Mucosa of rectum (tissue), 2 donors: ENCODE measurements at regions not wholly inside any gene's neighbourhood (a gene's known extent, or its start where the extent isn't known, plus 50 kb on each side); places are given as distances from the start of the nearest gene placed in this dataset.
A peak's percentile ranks its signal among the peaks of the same experiment; 100 is the strongest.

Experiments used
- H3K27ac ChIP-seq, 2 donors: one replicate each; pipeline ENCODE4 v1.7.0; 2013; ENCODE audit warnings: inconsistent platforms in 2 of 2, low read depth in 2 of 2, low read length in 2 of 2
- H3K27me3 ChIP-seq, 2 donors: one replicate each; pipeline ENCODE4 v1.7.0; 2013; ENCODE audit warnings: low read length in 2 of 2; ENCODE audit not compliant: control insufficient read depth in 2 of 2, insufficient read depth in 2 of 2
- H3K36me3 ChIP-seq, 2 donors: one replicate each; pipeline ENCODE4 v1.7.0; 2013; ENCODE audit warnings: low read length in 2 of 2; ENCODE audit not compliant: control insufficient read depth in 2 of 2, insufficient read depth in 2 of 2
- H3K4me1 ChIP-seq, 2 donors: one replicate each; pipeline ENCODE4 v1.7.0; 2013; ENCODE audit warnings: low read length in 2 of 2, mild to moderate bottlenecking in 1 of 2; ENCODE audit not compliant: control insufficient read depth in 2 of 2, insufficient read depth in 2 of 2
- H3K4me3 ChIP-seq, 2 donors: one replicate each; pipeline ENCODE4 v1.7.0; 2013; ENCODE audit warnings: low read length in 2 of 2
- H3K9ac ChIP-seq, 2 donors: one replicate each; pipeline ENCODE4 v1.7.0; 2013; ENCODE audit warnings: low read length in 2 of 2, low read depth in 1 of 2, mild to moderate bottlenecking in 1 of 2
- H3K9me3 ChIP-seq, 2 donors: one replicate each; pipeline ENCODE4 v1.7.0; 2013; ENCODE audit warnings: low read length in 2 of 2; ENCODE audit not compliant: control insufficient read depth in 2 of 2
- donor health status: healthy.
- donor health status: Normal muscosa, but diverticular disease.

DNA sequence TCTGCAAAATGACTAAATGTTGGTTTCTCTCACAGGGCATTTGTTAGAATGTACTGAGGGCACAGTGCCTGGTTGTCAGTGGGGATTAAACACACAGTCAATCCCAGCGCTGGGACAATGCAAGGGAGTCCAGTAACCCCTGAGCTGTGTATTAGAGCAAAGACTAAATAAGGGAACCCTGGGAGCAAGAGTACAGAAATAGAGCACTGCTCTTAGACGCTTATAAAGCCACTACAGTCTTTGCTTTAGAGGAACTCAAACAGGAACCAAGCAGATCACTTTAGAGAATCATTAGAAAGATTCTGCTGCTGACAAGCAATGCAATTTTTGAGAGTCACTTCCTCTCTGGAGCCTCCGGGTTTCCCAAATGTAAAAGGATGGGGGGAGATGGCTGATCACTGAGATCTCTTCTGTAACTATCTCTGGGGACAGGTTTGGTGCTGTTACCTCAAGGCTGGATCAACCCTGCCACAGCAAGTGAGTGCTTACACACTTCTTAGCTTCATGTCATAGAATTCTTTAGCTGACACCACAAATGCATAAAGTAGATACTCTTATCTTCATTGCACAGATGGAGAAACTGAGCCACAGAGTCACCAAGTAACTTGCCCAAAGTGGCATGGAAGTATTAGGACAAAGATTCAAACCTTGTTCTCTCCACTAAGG lies 137.8 kb upstream of the CPEB2 start:
- Histone ChIP-seq H3K4me1 (peaks cover 0 to 5% of the 10 kb centered on the region in 2 donors), H3K9ac (no peak overlapping the region), H3K4me3 (no peak overlapping the region), H3K9me3 (no peaks in the 10 kb centered on the region), H3K27me3 (no peaks in the 10 kb centered on the region), H3K27ac (peak overlapping the region in 1 of 2 donors; percentile 40), H3K36me3 (no peaks in the 10 kb centered on the region)

DNA sequence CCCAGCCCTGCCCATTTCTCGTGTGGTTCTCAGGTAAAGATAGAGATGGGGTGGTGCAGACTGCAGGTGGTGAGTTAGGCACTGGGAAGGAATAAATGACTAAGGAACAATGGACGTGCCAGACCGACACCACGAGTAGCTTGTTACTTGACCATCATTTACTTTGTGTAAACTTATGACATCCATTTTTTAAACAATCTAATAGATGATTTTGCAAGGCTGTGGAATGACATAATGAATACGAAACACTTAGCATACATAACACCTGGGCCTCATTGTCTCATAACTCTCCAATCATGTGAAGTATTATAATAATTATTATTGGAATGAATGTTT lies 137.3 kb upstream of the CPEB2 start:
- Histone ChIP-seq H3K27me3 (no peaks in the 10 kb centered on the region), H3K9ac (no peak overlapping the region), H3K4me3 (no peak overlapping the region), H3K4me1 (peaks cover 0 to 5% of the 10 kb centered on the region in 2 donors), H3K27ac (peak overlapping the region in 1 of 2 donors; percentile 40), H3K9me3 (no peaks in the 10 kb centered on the region), H3K36me3 (no peaks in the 10 kb centered on the region)

DNA sequence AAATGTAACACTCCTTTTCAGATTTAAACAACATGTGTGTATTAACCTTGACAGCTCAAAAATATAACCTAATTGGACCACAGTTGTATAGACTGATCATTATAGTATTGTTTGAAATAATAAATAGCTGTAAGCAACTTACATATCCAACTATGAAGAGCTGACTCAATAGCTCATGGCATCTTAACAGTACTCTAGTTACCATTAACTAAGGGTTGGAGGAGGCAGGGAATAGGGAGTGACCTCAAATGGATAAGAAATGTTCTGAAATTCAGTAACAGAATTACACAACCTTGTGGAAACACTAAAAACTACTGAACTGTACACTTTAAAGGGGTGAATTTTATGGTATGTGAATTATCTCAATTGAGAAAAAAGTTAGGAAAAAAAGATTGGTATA lies 136.5 kb upstream of the CPEB2 start:
- H3K27ac ChIP-seq, result no peak overlapping the region
- H3K36me3 ChIP-seq, result no peaks in the 10 kb centered on the region
- H3K27me3 ChIP-seq, result no peaks in the 10 kb centered on the region
- H3K9ac ChIP-seq, result no peak overlapping the region
- no peaks in the 10 kb centered on the region for H3K9me3 ChIP-seq
- no peak overlapping the region for H3K4me3 ChIP-seq
- H3K4me1 ChIP-seq, result peaks cover 0 to 5% of the 10 kb centered on the region in 2 donors

DNA sequence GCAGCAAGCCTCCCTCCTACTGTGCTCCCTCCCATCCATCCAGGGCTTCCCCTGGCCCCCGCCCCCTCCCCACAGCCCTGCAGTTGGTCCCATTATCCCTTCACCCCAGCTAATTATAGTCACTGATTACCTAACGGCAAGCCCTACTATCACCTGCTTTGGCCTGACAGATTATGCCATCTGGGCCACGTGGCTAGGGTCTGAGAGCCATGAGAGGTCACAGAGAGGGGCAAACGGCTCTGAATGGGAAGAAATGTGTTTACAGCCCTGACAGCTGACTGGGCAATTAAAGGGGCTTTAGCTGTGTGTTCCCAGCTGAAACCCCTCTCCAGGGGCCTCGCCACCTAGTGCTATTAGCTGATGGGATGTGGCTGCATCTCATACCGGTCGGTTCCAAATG lies 134.4 kb upstream of the CPEB2 start:
- Histone ChIP-seq H3K4me3 (no peak overlapping the region), H3K36me3 (no peaks in the 10 kb centered on the region), H3K9me3 (no peaks in the 10 kb centered on the region), H3K27ac (no peak overlapping the region), H3K4me1 (peaks cover 0 to 4% of the 10 kb centered on the region in 2 donors), H3K9ac (no peak overlapping the region), H3K27me3 (no peaks in the 10 kb centered on the region)

DNA sequence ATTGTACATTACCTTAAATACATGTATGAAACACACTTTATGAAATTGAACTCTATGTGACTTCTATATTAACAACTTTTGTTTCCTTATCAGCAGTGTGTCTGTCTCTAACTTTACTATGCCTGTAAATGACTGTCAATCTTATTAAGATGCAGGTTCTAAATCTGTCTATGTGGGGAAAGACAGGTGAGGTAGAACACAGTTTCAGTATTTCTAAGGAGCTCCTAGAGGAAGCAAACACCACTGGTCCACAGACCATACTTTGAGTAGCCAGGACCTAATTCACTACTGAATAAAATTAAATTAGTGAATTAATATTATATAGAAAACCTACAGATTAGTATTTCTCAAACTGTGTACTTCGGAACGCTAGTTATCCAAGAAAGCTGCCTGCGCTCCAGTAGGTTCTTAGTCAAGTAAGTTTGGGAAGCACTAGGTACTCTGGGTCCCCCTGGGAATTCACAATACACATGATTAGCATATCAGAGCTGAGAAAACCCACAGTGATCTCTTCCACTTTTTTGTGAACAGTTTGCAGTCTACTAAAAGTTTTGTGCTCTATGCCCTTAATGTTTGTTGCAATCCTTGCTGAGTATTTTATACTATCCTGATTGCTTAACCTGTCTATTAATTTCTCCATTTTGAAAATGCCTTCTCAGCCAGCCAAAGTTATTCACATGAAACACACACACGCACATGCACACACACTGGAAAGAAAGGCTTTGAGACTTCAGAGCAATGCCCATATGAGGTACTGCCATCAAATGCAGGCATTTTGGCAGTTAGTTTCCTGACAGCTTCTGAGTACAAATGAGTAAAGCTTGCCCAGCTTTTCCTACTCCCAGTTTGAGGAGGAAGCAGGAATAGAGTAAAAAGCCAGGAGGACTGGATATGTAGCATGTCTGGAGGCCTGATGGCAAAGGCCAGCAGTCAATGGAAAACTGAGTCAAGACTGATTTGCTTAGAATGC lies 133.6 kb upstream of the CPEB2 start:
- Histone ChIP-seq H3K36me3 (no peaks in the 10 kb centered on the region), H3K4me3 (no peak overlapping the region), H3K9ac (no peak overlapping the region), H3K27ac (no peak overlapping the region), H3K9me3 (no peaks in the 10 kb centered on the region), H3K27me3 (no peaks in the 10 kb centered on the region), H3K4me1 (no peaks in the 10 kb centered on the region)

DNA sequence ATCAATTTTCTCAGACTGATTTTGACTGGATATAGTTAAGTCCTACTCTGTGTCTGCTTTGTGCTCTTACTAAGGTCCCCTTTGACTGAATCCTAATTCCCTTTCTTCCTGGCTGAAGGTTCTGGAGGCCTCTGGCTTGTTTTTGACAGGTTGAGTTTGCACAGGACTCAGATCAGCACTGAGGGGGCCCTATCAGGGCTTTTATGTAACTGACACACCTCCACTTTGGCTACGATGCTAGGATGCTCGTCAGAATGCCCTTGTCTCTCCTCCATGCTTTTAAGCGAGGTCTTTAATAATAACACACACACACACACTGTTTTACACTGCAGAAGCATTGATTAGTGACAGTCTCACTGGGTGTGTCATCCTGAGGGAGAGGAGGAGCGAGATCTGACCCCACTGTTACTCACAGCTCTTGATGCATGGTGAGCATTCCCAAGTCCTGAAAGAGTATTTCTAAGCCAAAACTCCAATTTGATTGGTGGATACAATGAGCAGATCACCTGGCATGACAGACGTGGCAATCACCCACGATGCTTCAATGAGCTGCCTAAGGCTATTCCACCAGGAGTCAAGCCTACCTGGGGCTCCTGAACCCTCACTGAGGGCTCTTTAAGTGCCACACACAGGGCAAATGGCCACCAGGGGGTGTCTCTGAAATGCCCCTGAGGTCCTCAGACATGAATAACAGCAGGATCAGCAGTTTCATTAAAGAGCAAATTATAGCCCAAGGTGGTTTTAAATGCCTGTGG lies 130.4 kb upstream of the CPEB2 start:
- no peaks in the 10 kb centered on the region for H3K27me3 ChIP-seq
- no peaks in the 10 kb centered on the region for H3K9me3 ChIP-seq
- no peaks in the 10 kb centered on the region for H3K4me1 ChIP-seq
- H3K36me3 ChIP-seq, result no peaks in the 10 kb centered on the region
- H3K4me3 ChIP-seq, result no peak overlapping the region
- H3K9ac ChIP-seq, result no peak overlapping the region
- H3K27ac ChIP-seq, result no peak overlapping the region

DNA sequence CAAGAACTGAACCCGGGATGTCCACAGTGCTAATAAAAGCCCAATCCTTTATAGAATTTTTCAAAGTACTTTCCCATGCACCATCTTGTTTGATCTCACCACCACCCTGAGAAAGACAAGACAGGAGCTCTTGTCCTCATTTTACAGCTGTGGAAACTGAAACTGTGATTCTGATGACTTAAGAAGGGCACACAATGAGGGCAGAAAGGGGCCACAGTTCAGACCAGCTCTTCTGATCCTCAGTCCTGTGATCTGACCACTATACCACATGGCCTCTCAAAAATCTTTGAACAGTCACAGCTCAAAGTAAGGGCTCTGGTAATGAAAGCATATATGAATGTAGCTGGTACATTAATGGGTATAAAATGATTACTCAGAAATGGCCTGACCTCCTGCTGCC lies 127.3 kb upstream of the CPEB2 start:
- peaks cover 0 to 2% of the 10 kb centered on the region in 2 donors for H3K4me1 ChIP-seq

DNA sequence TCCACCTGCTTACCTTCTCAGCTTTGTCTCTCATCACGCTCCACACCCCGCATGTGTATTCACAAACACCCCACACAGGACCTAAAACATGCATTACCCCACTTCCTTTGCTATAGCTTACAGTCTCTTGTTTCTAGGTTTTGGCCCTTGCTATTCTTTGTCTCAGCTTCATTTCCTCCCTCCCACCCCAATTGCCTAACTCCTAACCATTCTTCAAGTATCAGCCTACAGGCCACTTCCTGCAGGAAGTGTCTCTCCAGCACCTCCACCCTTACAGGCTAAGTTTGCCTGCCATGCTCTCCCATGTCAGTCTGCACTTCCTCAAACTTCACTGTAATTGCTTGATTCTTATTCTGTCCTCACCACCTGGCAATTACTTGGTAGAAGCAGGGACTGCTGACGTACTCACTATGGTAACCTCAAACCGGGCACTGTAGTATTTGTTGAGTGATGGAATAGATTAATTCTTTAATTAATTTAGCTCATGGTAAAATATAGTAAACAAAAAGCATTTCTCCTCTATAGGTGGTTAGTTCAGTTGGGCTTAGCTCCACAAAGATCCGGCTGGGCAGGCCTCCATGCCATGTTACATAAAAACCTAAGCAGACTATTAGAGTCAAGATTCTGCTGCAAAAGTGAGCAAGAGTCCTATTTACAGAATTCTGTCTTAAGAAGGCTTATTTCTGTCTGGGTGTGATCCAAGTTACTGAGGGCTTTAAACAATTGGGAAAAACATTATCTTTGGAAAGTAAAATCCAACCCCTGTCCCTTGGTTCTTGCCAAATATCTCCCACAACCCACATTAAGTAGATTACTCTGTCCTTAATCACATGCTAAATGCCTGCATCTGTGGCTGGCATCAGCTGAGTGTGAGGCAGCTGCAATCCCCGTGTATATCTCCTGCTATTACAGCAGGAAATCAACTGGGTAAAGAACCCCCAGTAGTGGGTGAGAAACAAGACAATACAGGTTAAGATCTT lies 124.7 kb upstream of the CPEB2 start:
- H3K36me3 ChIP-seq, result no peaks in the 10 kb centered on the region
- peaks cover 5 to 7% of the 10 kb centered on the region in 2 donors for H3K4me1 ChIP-seq
- H3K27ac ChIP-seq, result no peak overlapping the region

More for the DNA sequence above, 127.3 kb upstream of the CPEB2 start:
- no peaks in the 10 kb centered on the region for H3K36me3 ChIP-seq
- no peaks in the 10 kb centered on the region for H3K9me3 ChIP-seq
- no peak overlapping the region for H3K9ac ChIP-seq
- H3K27me3 ChIP-seq, result no peaks in the 10 kb centered on the region
- H3K27ac ChIP-seq, result no peak overlapping the region
- no peak overlapping the region for H3K4me3 ChIP-seq

DNA sequence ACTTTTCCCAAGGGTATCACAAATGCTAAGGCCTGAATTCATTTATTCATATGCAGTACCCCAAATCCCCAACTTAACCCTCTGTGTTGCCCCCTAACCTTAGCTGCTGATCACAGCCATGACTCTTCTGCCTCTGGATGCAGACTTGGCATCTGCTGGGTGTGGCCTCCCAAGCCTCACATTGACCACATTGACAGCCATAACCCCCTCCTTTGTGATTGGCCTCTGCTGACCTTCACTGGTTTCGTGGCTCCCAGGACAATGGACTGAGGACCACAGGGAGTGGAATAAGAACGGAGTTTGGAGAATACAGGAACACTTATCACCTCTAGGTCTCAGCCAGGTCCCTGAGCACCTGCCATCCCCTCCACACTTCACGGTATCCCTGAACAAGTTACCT lies 123.6 kb upstream of the CPEB2 start:
- no peaks in the 10 kb centered on the region for H3K36me3 ChIP-seq
- no peak overlapping the region for H3K4me3 ChIP-seq
- no peak overlapping the region for H3K27ac ChIP-seq
- no peaks in the 10 kb centered on the region for H3K27me3 ChIP-seq
- H3K9ac ChIP-seq, result no peak overlapping the region
- H3K4me1 ChIP-seq, result peaks cover 5 to 7% of the 10 kb centered on the region in 2 donors
- no peaks in the 10 kb centered on the region for H3K9me3 ChIP-seq

More for the DNA sequence above, 124.7 kb upstream of the CPEB2 start:
- no peak overlapping the region for H3K4me3 ChIP-seq
- H3K9me3 ChIP-seq, result no peaks in the 10 kb centered on the region
- H3K27me3 ChIP-seq, result no peaks in the 10 kb centered on the region
- no peak overlapping the region for H3K9ac ChIP-seq
